NCI-H526 treated with DMSO at 0.1 percent for 48 hours (cell line): ENCODE measurements at regions not wholly inside any gene's neighbourhood (a gene's known extent, or its start where the extent isn't known, plus 50 kb on each side); places are given as distances from the start of the nearest gene placed in this dataset.
A peak's percentile ranks its signal among the peaks of the same experiment; 100 is the strongest.
"Not testable (repeated sequence)": the region's sequence is repeated elsewhere in the genome, so short reads cannot be mapped to it uniquely, and the experiment has no call there.

Experiments used
- DNase-seq: peaks from one replicate; lab custom pipeline; 2025; lab: John Stamatoyannopoulos, UW

- no peak for DNase-seq
These were observed 181.0 kb upstream of the GHR start for GRCh38 chr5:42242210-42242609.

- no peak for DNase-seq
These were observed 180.3 kb upstream of the GHR start for GRCh38 chr5:42242881-42243485.

GRCh38 chr5:42252306-42252705, 170.9 kb upstream of the GHR start:
- no peak for DNase-seq

- not testable (repeated sequence) for DNase-seq
These were observed 163.3 kb upstream of the GHR start for GRCh38 chr5:42259914-42260313.

GRCh38 chr5:42267091-42267490, 156.1 kb upstream of the GHR start:
- no peak for DNase-seq

- not testable (repeated sequence) for DNase-seq
These were observed 155.1 kb upstream of the GHR start for GRCh38 chr5:42268170-42268569.

GRCh38 chr5:42268630-42269029, 154.6 kb upstream of the GHR start:
- DNase-seq = no peak

GRCh38 chr5:42270771-42271170, 152.5 kb upstream of the GHR start:
- DNase-seq = peak; percentile 17

- DNase-seq = no peak
These were observed 148.3 kb upstream of the GHR start for GRCh38 chr5:42274913-42275312.

- DNase-seq = no peak
These were observed 145.9 kb upstream of the GHR start for GRCh38 chr5:42277293-42277692.

- no peak for DNase-seq
These were observed 138.7 kb upstream of the GHR start for GRCh38 chr5:42284584-42284983.

- no peak for DNase-seq
These were observed 138.0 kb upstream of the GHR start for GRCh38 chr5:42285230-42285629.

- DNase-seq = no peak
These were observed 122.7 kb upstream of the GHR start for GRCh38 chr5:42300496-42300895.

GRCh38 chr5:42301349-42301748, 121.9 kb upstream of the GHR start:
- DNase-seq = no peak

- DNase-seq = no peak
These were observed 121.1 kb upstream of the GHR start for GRCh38 chr5:42302186-42302585.

GRCh38 chr5:42306287-42306686, 117.0 kb upstream of the GHR start:
- DNase-seq = no peak

GRCh38 chr5:42309865-42310264, 113.4 kb upstream of the GHR start:
- no peak for DNase-seq

- DNase-seq = no peak
These were observed 108.0 kb upstream of the GHR start for GRCh38 chr5:42315214-42315613.

GRCh38 chr5:42317575-42317974, 105.7 kb upstream of the GHR start:
- no peak for DNase-seq

GRCh38 chr5:42319546-42319945, 103.7 kb upstream of the GHR start:
- DNase-seq = not testable (repeated sequence)

- DNase-seq = no peak
These were observed 101.5 kb upstream of the GHR start for GRCh38 chr5:42321785-42322184.

- no peak for DNase-seq
These were observed 86.1 kb upstream of the GHR start for GRCh38 chr5:42337143-42337542.

- no peak for DNase-seq
These were observed 85.6 kb upstream of the GHR start for GRCh38 chr5:42337607-42338006.

GRCh38 chr5:42338136-42338535, 85.1 kb upstream of the GHR start:
- no peak for DNase-seq

GRCh38 chr5:42349163-42349562, 74.1 kb upstream of the GHR start:
- no peak for DNase-seq
